DOHH2 (cell line): ENCODE measurements at regions not wholly inside any gene's neighbourhood (a gene's known extent, or its start where the extent isn't known, plus 50 kb on each side); places are given as distances from the start of the nearest gene placed in this dataset.

Experiments used
- EZH2phosphoT487 ChIP-seq: fragments of 200-600 bp; sonication (generic); IDR thresholded peaks from 2 replicates; pipeline ENCODE4 v1.6.1; 2017; ENCODE audit warnings: borderline replicate concordance, mild to moderate bottlenecking, antibody characterized with exemption, low read length, moderate library complexity, mixed read lengths
- TF ChIP-seq, protein P1 (sequence below): fragments of 200-600 bp; sonication (generic); IDR thresholded peaks from one replicate; pipeline ENCODE4 v1.5.1; 2014; ENCODE audit warnings: antibody characterized with exemption, mild to moderate bottlenecking, low read depth, low read length; ENCODE audit not compliant: poor library complexity, severe bottlenecking

DNA sequence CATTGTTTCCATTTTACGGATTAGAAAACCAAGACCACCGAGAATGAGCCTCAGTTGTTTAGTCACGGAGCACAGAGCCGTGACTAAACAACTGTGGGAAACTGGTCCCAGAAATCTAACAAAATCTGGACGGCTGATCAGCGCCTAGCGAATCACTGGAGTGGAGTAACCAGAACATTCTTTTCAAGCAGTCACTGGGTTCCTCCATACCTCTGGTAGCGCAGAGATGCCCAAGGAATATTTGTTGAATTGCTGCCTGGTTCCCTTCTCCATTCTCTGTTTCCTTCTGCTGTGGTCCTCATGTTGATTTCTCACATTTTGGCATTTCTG lies 62.0 kb downstream of the GPX5 start:
- TF ChIP-seq, protein P1, sequence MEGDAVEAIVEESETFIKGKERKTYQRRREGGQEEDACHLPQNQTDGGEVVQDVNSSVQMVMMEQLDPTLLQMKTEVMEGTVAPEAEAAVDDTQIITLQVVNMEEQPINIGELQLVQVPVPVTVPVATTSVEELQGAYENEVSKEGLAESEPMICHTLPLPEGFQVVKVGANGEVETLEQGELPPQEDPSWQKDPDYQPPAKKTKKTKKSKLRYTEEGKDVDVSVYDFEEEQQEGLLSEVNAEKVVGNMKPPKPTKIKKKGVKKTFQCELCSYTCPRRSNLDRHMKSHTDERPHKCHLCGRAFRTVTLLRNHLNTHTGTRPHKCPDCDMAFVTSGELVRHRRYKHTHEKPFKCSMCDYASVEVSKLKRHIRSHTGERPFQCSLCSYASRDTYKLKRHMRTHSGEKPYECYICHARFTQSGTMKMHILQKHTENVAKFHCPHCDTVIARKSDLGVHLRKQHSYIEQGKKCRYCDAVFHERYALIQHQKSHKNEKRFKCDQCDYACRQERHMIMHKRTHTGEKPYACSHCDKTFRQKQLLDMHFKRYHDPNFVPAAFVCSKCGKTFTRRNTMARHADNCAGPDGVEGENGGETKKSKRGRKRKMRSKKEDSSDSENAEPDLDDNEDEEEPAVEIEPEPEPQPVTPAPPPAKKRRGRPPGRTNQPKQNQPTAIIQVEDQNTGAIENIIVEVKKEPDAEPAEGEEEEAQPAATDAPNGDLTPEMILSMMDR = no peak
- no peak for TF ChIP-seq EZH2phosphoT487
